ENCODE measurements at regions not wholly inside any gene's neighbourhood (a gene's known extent, or its start where the extent isn't known, plus 50 kb on each side); places are given as distances from the start of the nearest gene placed in this dataset.
"Not testable (repeated sequence)": the region's sequence is repeated elsewhere in the genome, so short reads cannot be mapped to it uniquely, and the experiment has no call there.

GRCh38 chr2:181798022-181798421, 93.5 kb upstream of the ITPRID2 start:
- no peak overlapping the region for H3K4me3 ChIP-seq (ENCODE audit: insufficient read depth in 1 of 2, low read depth in 1 of 2, low read length in 2 of 2)
- 83% methylated on average over 2 of the region's 2 CpGs for WGBS
- H4K91ac ChIP-seq (ENCODE audit: low read length): no peak overlapping the region
- H2BK12ac ChIP-seq (ENCODE audit: low read length in 2 of 2): no peak overlapping the region
- no peak overlapping the region for H3K27ac ChIP-seq (ENCODE audit: low read length, poor library complexity, severe bottlenecking)
- no peaks in the 10 kb centered on the region for H3K4me1 ChIP-seq (ENCODE audit: control insufficient read depth, insufficient read depth, low read depth, low read length)
- no peaks in the 10 kb centered on the region for H3K36me3 ChIP-seq (ENCODE audit: control insufficient read depth in 1 of 2, insufficient read depth in 2 of 2, low read depth in 1 of 2, low read length in 2 of 2)
- H3K18ac ChIP-seq (ENCODE audit: low read depth in 1 of 2, low read length in 2 of 2): no peak overlapping the region
- peaks cover under 1% of the 10 kb centered on the region for H3K9me3 ChIP-seq (ENCODE audit: control insufficient read depth, low read length)
- H3K27me3 ChIP-seq (ENCODE audit: control insufficient read depth in 1 of 2, insufficient read depth in 1 of 2, low read length in 2 of 2): no peaks in the 10 kb centered on the region
- no peak overlapping the region for H2AFZ ChIP-seq (ENCODE audit: low read depth, low read length)
- no peak overlapping the region for H3K4me2 ChIP-seq (ENCODE audit: low read length, poor library complexity, severe bottlenecking)
- no peak overlapping the region for H3K4ac ChIP-seq (ENCODE audit: low read depth in 1 of 2, low read length in 2 of 2)
- no peak overlapping the region for H2BK120ac ChIP-seq (ENCODE audit: low read depth, low read length)
- DNase-seq: no peak
- no peak overlapping the region for H2BK15ac ChIP-seq (ENCODE audit: low read depth, poor library complexity, severe bottlenecking)
- no peak overlapping the region for H3K23ac ChIP-seq (ENCODE audit: low read length in 2 of 2)
- H3K9ac ChIP-seq (ENCODE audit: low read length): no peak overlapping the region
- no peak overlapping the region for H2BK5ac ChIP-seq (ENCODE audit: low read depth, low read length, poor library complexity, severe bottlenecking)
- no peak overlapping the region for H3K14ac ChIP-seq (ENCODE audit: low read length in 2 of 2)
- peaks cover 1% of the 10 kb centered on the region for H3K79me1 ChIP-seq (replicated peaks; ENCODE audit: low read length, poor library complexity, severe bottlenecking)
- no peak overlapping the region for H2AK5ac ChIP-seq (ENCODE audit: low read length, severe bottlenecking)
- H4K8ac ChIP-seq (ENCODE audit: low read length): no peak overlapping the region

- H2BK120ac ChIP-seq (ENCODE audit: low read depth, low read length); H3K4me3 ChIP-seq (ENCODE audit: insufficient read depth in 1 of 2, low read depth in 1 of 2, low read length in 2 of 2); H3K79me1 ChIP-seq (replicated peaks; ENCODE audit: low read length, poor library complexity, severe bottlenecking); H3K14ac ChIP-seq (ENCODE audit: low read length in 2 of 2); DNase-seq; H2BK12ac ChIP-seq (ENCODE audit: low read length in 2 of 2); H4K91ac ChIP-seq (ENCODE audit: low read length); H3K23ac ChIP-seq (ENCODE audit: low read length in 2 of 2); H3K4me1 ChIP-seq (ENCODE audit: control insufficient read depth, insufficient read depth, low read depth, low read length); H3K9ac ChIP-seq (ENCODE audit: low read length); H4K8ac ChIP-seq (ENCODE audit: low read length); H2BK15ac ChIP-seq (ENCODE audit: low read depth, poor library complexity, severe bottlenecking); H3K27me3 ChIP-seq (ENCODE audit: control insufficient read depth in 1 of 2, insufficient read depth in 1 of 2, low read length in 2 of 2); H2BK5ac ChIP-seq (ENCODE audit: low read depth, low read length, poor library complexity, severe bottlenecking); H3K9me3 ChIP-seq (ENCODE audit: control insufficient read depth, low read length); H3K36me3 ChIP-seq (ENCODE audit: control insufficient read depth in 1 of 2, insufficient read depth in 2 of 2, low read depth in 1 of 2, low read length in 2 of 2); H2AK5ac ChIP-seq (ENCODE audit: low read length, severe bottlenecking); H3K18ac ChIP-seq (ENCODE audit: low read depth in 1 of 2, low read length in 2 of 2); H2AFZ ChIP-seq (ENCODE audit: low read depth, low read length); H3K4ac ChIP-seq (ENCODE audit: low read depth in 1 of 2, low read length in 2 of 2); H3K27ac ChIP-seq (ENCODE audit: low read length, poor library complexity, severe bottlenecking); H3K4me2 ChIP-seq (ENCODE audit: low read length, poor library complexity, severe bottlenecking): not testable (repeated sequence)
- WGBS: 100% methylated on average over 1 of the region's 1 CpG
These were observed 89.2 kb upstream of the ITPRID2 start for GRCh38 chr2:181802300-181802699.

GRCh38 chr2:181803903-181804799, 87.4 kb upstream of the ITPRID2 start:
- H3K4me3 ChIP-seq (ENCODE audit: insufficient read depth in 1 of 2, low read depth in 1 of 2, low read length in 2 of 2); H3K4me1 ChIP-seq (ENCODE audit: control insufficient read depth, insufficient read depth, low read depth, low read length); DNase-seq; H3K9me3 ChIP-seq (ENCODE audit: control insufficient read depth, low read length); H3K79me1 ChIP-seq (replicated peaks; ENCODE audit: low read length, poor library complexity, severe bottlenecking); H3K23ac ChIP-seq (ENCODE audit: low read length in 2 of 2); H3K36me3 ChIP-seq (ENCODE audit: control insufficient read depth in 1 of 2, insufficient read depth in 2 of 2, low read depth in 1 of 2, low read length in 2 of 2); H2AFZ ChIP-seq (ENCODE audit: low read depth, low read length); H3K27me3 ChIP-seq (ENCODE audit: control insufficient read depth in 1 of 2, insufficient read depth in 1 of 2, low read length in 2 of 2); H2BK5ac ChIP-seq (ENCODE audit: low read depth, low read length, poor library complexity, severe bottlenecking); H3K4me2 ChIP-seq (ENCODE audit: low read length, poor library complexity, severe bottlenecking); H3K9ac ChIP-seq (ENCODE audit: low read length): not testable (repeated sequence)
- Histone ChIP-seq H3K4ac (ENCODE audit: low read depth in 1 of 2, low read length in 2 of 2) (peak overlapping the region; percentile 71 to 83), H2BK120ac (ENCODE audit: low read depth, low read length) (peak overlapping the region; percentile 97), H2AK5ac (ENCODE audit: low read length, severe bottlenecking) (peak overlapping the region; percentile 40), H3K18ac (ENCODE audit: low read depth in 1 of 2, low read length in 2 of 2) (peak overlapping the region; percentile 92), H3K14ac (ENCODE audit: low read length in 2 of 2) (peak overlapping the region in 1 of 2 experiments; percentile 89), H4K8ac (ENCODE audit: low read length) (peak overlapping the region; percentile 91), H2BK15ac (ENCODE audit: low read depth, poor library complexity, severe bottlenecking) (peak overlapping the region; percentile 95), H4K91ac (ENCODE audit: low read length) (peak overlapping the region; percentile 92), H2BK12ac (ENCODE audit: low read length in 2 of 2) (peak overlapping the region; percentile 80 to 99), H3K27ac (ENCODE audit: low read length, poor library complexity, severe bottlenecking) (peak overlapping the region; percentile 50)
- WGBS: 55% methylated on average over 12 of the region's 12 CpGs

- Histone ChIP-seq H3K23ac (ENCODE audit: low read length in 2 of 2) (no peak overlapping the region), H4K8ac (ENCODE audit: low read length) (peak overlapping the region; percentile 82), H3K18ac (ENCODE audit: low read depth in 1 of 2, low read length in 2 of 2) (peak overlapping the region; percentile 71 to 92), H3K14ac (ENCODE audit: low read length in 2 of 2) (peak overlapping the region in 1 of 2 experiments; percentile 69), H3K36me3 (ENCODE audit: control insufficient read depth in 1 of 2, insufficient read depth in 2 of 2, low read depth in 1 of 2, low read length in 2 of 2) (no peaks in the 10 kb centered on the region), H2BK5ac (ENCODE audit: low read depth, low read length, poor library complexity, severe bottlenecking) (no peak overlapping the region), H2AFZ (ENCODE audit: low read depth, low read length) (peak overlapping the region; percentile 10), H2AK5ac (ENCODE audit: low read length, severe bottlenecking) (peak overlapping the region; percentile 41), H3K4me2 (ENCODE audit: low read length, poor library complexity, severe bottlenecking) (no peak overlapping the region), H3K4me1 (ENCODE audit: control insufficient read depth, insufficient read depth, low read depth, low read length) (peaks cover 9% of the 10 kb centered on the region), H4K91ac (ENCODE audit: low read length) (peak overlapping the region; percentile 45), H3K4me3 (ENCODE audit: insufficient read depth in 1 of 2, low read depth in 1 of 2, low read length in 2 of 2) (no peak overlapping the region), H3K4ac (ENCODE audit: low read depth in 1 of 2, low read length in 2 of 2) (peak overlapping the region; percentile 54 to 97), H3K27me3 (ENCODE audit: control insufficient read depth in 1 of 2, insufficient read depth in 1 of 2, low read length in 2 of 2) (no peaks in the 10 kb centered on the region), H3K9ac (ENCODE audit: low read length) (peak overlapping the region; percentile 21), H2BK15ac (ENCODE audit: low read depth, poor library complexity, severe bottlenecking) (no peak overlapping the region), H3K79me1 (replicated peaks; ENCODE audit: low read length, poor library complexity, severe bottlenecking) (peaks cover 2% of the 10 kb centered on the region), H3K9me3 (ENCODE audit: control insufficient read depth, low read length) (no peaks in the 10 kb centered on the region), H2BK12ac (ENCODE audit: low read length in 2 of 2) (peak overlapping the region; percentile 81 to 89), H2BK120ac (ENCODE audit: low read depth, low read length) (peak overlapping the region; percentile 29), H3K27ac (ENCODE audit: low read length, poor library complexity, severe bottlenecking) (peak overlapping the region; percentile 85)
- peak; percentile 81 for DNase-seq
- 9% methylated on average over 2 of the region's 3 CpGs for WGBS
These were observed 86.1 kb upstream of the ITPRID2 start for GRCh38 chr2:181805228-181806038.

All from mesenchymal stem cell (in vitro differentiated cells and primary cell).